Activated T-helper 2 cell treated with anti-CD3 and anti-CD28 coated beads, Interferon-gamma antibody, Interleukin-2, Interleukin-4, amounts not matched to agents 10 μg/mL and 5 μg/mL and 100 μg/mL, durations not matched to agents 14 hours and 24 hours and 36 hours (primary cell): ENCODE measurements at regions not wholly inside any gene's neighbourhood (a gene's known extent, or its start where the extent isn't known, plus 50 kb on each side); places are given as distances from the start of the nearest gene placed in this dataset.
"Not testable (repeated sequence)": the region's sequence is repeated elsewhere in the genome, so short reads cannot be mapped to it uniquely, and the experiment has no call there.

Source experiments
- DNase-seq: peaks from one replicate; pipeline ENCODE4 v3.0.0; 2021; ENCODE audit warnings: low spot score
- H3K27ac Mint-ChIP-seq: one replicate; pipeline ENCODE4 v1.8.0; 2021; ENCODE audit warnings: mixed read lengths
- H3K27me3 Mint-ChIP-seq: one replicate; pipeline ENCODE4 v1.8.0; 2021; ENCODE audit warnings: low read depth, mixed read lengths
- H3K36me3 Mint-ChIP-seq: one replicate; pipeline ENCODE4 v1.8.0; 2021; ENCODE audit warnings: low read depth, mixed read lengths
- H3K4me1 Mint-ChIP-seq: one replicate; pipeline ENCODE4 v1.8.0; 2021; ENCODE audit warnings: low read depth, mixed read lengths
- H3K4me3 Mint-ChIP-seq: one replicate; pipeline ENCODE4 v1.8.0; 2021; ENCODE audit warnings: low read depth, mild to moderate bottlenecking, moderate library complexity, mixed read lengths
- H3K9me3 Mint-ChIP-seq: one replicate; pipeline ENCODE4 v1.8.0; 2021; ENCODE audit warnings: mixed read lengths
- intact Hi-C: fragments of 100-400 bp; cut with micrococcal nuclease; formaldehyde crosslinking; loops from one replicate; pipeline ENCODE4 v1.15.1; 2023

- H3K27me3 Mint-ChIP-seq: no peaks in the 10 kb centered on the region
- H3K4me1 Mint-ChIP-seq: no peaks in the 10 kb centered on the region
- DNase-seq: no peak
- no peaks in the 10 kb centered on the region for H3K9me3 Mint-ChIP-seq
- no peaks in the 10 kb centered on the region for H3K36me3 Mint-ChIP-seq
- H3K27ac Mint-ChIP-seq: no peak overlapping the region
- no peak overlapping the region for H3K4me3 Mint-ChIP-seq
- intact Hi-C loops: no loop called here
Measured at GRCh38 chr1:29556657-29557056, 320.3 kb downstream of the PTPRU start.

GRCh38 chr1:29555043-29555620 is 318.8 kb downstream of the PTPRU start:
- Mint-ChIP-seq H3K27me3 (no peaks in the 10 kb centered on the region), H3K4me3 (no peak overlapping the region), H3K36me3 (no peaks in the 10 kb centered on the region), H3K9me3 (no peaks in the 10 kb centered on the region), H3K27ac (no peak overlapping the region), H3K4me1 (no peaks in the 10 kb centered on the region)
- intact Hi-C loops: no loop called here
- DNase-seq: no peak

GRCh38 chr1:29554208-29554778 is 318.0 kb downstream of the PTPRU start:
- H3K27me3 Mint-ChIP-seq: no peaks in the 10 kb centered on the region
- no peaks in the 10 kb centered on the region for H3K9me3 Mint-ChIP-seq
- no peak overlapping the region for H3K27ac Mint-ChIP-seq
- intact Hi-C loops: no loop called here
- H3K36me3 Mint-ChIP-seq: no peaks in the 10 kb centered on the region
- no peak for DNase-seq
- H3K4me3 Mint-ChIP-seq: no peak overlapping the region
- no peaks in the 10 kb centered on the region for H3K4me1 Mint-ChIP-seq

- H3K27ac Mint-ChIP-seq: no peak overlapping the region
Measured at GRCh38 chr1:29551123-29551936, 315.0 kb downstream of the PTPRU start.

GRCh38 chr1:29550119-29550841 is 314.0 kb downstream of the PTPRU start:
- Mint-ChIP-seq H3K27me3 (no peaks in the 10 kb centered on the region), H3K4me1 (no peaks in the 10 kb centered on the region), H3K4me3 (no peak overlapping the region), H3K27ac (no peak overlapping the region), H3K36me3 (no peaks in the 10 kb centered on the region), H3K9me3 (no peaks in the 10 kb centered on the region)
- no peak for DNase-seq
- intact Hi-C loops: no loop called here

More at GRCh38 chr1:29551123-29551936, 315.0 kb downstream of the PTPRU start:
- H3K27me3 Mint-ChIP-seq: no peaks in the 10 kb centered on the region
- no peak for DNase-seq
- intact Hi-C loops: no loop called here
- no peaks in the 10 kb centered on the region for H3K4me1 Mint-ChIP-seq
- no peaks in the 10 kb centered on the region for H3K9me3 Mint-ChIP-seq
- no peaks in the 10 kb centered on the region for H3K36me3 Mint-ChIP-seq
- H3K4me3 Mint-ChIP-seq: no peak overlapping the region

- H3K4me1 Mint-ChIP-seq, H3K27me3 Mint-ChIP-seq, H3K27ac Mint-ChIP-seq, DNase-seq, H3K4me3 Mint-ChIP-seq, intact Hi-C loops, H3K36me3 Mint-ChIP-seq, H3K9me3 Mint-ChIP-seq: not testable (repeated sequence)
Measured at GRCh38 chr1:29549728-29550118, 313.4 kb downstream of the PTPRU start.

- H3K27ac Mint-ChIP-seq: no peak overlapping the region
- H3K9me3 Mint-ChIP-seq: no peaks in the 10 kb centered on the region
- DNase-seq: no peak
- intact Hi-C loops: no loop called here
- no peak overlapping the region for H3K4me3 Mint-ChIP-seq
- H3K27me3 Mint-ChIP-seq: no peaks in the 10 kb centered on the region
- H3K36me3 Mint-ChIP-seq: no peaks in the 10 kb centered on the region
- no peaks in the 10 kb centered on the region for H3K4me1 Mint-ChIP-seq
Measured at GRCh38 chr1:29549001-29549400, 312.7 kb downstream of the PTPRU start.

GRCh38 chr1:29548091-29548490 is 311.8 kb downstream of the PTPRU start:
- H3K9me3 Mint-ChIP-seq: no peaks in the 10 kb centered on the region
- intact Hi-C loops: no loop called here
- H3K4me3 Mint-ChIP-seq: no peak overlapping the region
- H3K27me3 Mint-ChIP-seq: no peaks in the 10 kb centered on the region
- no peaks in the 10 kb centered on the region for H3K36me3 Mint-ChIP-seq
- no peak for DNase-seq
- no peaks in the 10 kb centered on the region for H3K4me1 Mint-ChIP-seq
- no peak overlapping the region for H3K27ac Mint-ChIP-seq

- intact Hi-C loops: no loop called here
- no peaks in the 10 kb centered on the region for H3K27me3 Mint-ChIP-seq
- H3K27ac Mint-ChIP-seq: no peak overlapping the region
- H3K36me3 Mint-ChIP-seq: no peaks in the 10 kb centered on the region
- no peak overlapping the region for H3K4me3 Mint-ChIP-seq
- no peaks in the 10 kb centered on the region for H3K4me1 Mint-ChIP-seq
- no peaks in the 10 kb centered on the region for H3K9me3 Mint-ChIP-seq
- no peak for DNase-seq
Measured at GRCh38 chr1:29547300-29547699, 311.0 kb downstream of the PTPRU start.

- H3K4me1 Mint-ChIP-seq: no peaks in the 10 kb centered on the region
- no peak overlapping the region for H3K4me3 Mint-ChIP-seq
- H3K36me3 Mint-ChIP-seq: no peaks in the 10 kb centered on the region
- DNase-seq: no peak
- intact Hi-C loops: no loop called here
- no peaks in the 10 kb centered on the region for H3K27me3 Mint-ChIP-seq
- H3K9me3 Mint-ChIP-seq: no peaks in the 10 kb centered on the region
- H3K27ac Mint-ChIP-seq: no peak overlapping the region
Measured at GRCh38 chr1:29546496-29546895, 310.2 kb downstream of the PTPRU start.

GRCh38 chr1:29544406-29544805 is 308.1 kb downstream of the PTPRU start:
- no peaks in the 10 kb centered on the region for H3K9me3 Mint-ChIP-seq
- intact Hi-C loops: no loop called here
- H3K4me1 Mint-ChIP-seq: no peaks in the 10 kb centered on the region
- no peak for DNase-seq
- H3K4me3 Mint-ChIP-seq: no peak overlapping the region
- no peaks in the 10 kb centered on the region for H3K27me3 Mint-ChIP-seq
- H3K27ac Mint-ChIP-seq: no peak overlapping the region
- H3K36me3 Mint-ChIP-seq: no peaks in the 10 kb centered on the region

- H3K36me3 Mint-ChIP-seq: no peaks in the 10 kb centered on the region
- H3K27ac Mint-ChIP-seq: no peak overlapping the region
- intact Hi-C loops: no loop called here
- H3K4me3 Mint-ChIP-seq: no peak overlapping the region
- H3K27me3 Mint-ChIP-seq: no peaks in the 10 kb centered on the region
- DNase-seq: no peak
- no peaks in the 10 kb centered on the region for H3K9me3 Mint-ChIP-seq
- no peaks in the 10 kb centered on the region for H3K4me1 Mint-ChIP-seq
Measured at GRCh38 chr1:29543586-29543985, 307.3 kb downstream of the PTPRU start.

GRCh38 chr1:29542548-29542947 is 306.2 kb downstream of the PTPRU start:
- DNase-seq: no peak
- Mint-ChIP-seq H3K9me3 (no peaks in the 10 kb centered on the region), H3K36me3 (no peaks in the 10 kb centered on the region), H3K27ac (no peak overlapping the region), H3K4me3 (no peak overlapping the region), H3K4me1 (no peaks in the 10 kb centered on the region), H3K27me3 (no peaks in the 10 kb centered on the region)
- intact Hi-C loops: no loop called here
